Suprapubic skin (tissue), 3 donors: ENCODE measurements at regions not wholly inside any gene's neighbourhood (a gene's known extent, or its start where the extent isn't known, plus 50 kb on each side); places are given as distances from the start of the nearest gene placed in this dataset.

ENCODE experiments used
- POLR2A ChIP-seq, 2 donors: fragments of 450-650 bp; IDR thresholded peaks; one replicate each; pipeline ENCODE4 v1.6.1; 2017; ENCODE audit warnings: antibody characterized with exemption in 2 of 2, mild to moderate bottlenecking in 2 of 2, moderate library complexity in 2 of 2
- TF ChIP-seq, protein P1 (sequence below), 2 donors: fragments of 200-600 bp in 1 of 2; fragments of 450-650 bp in 1 of 2; sonication (generic) in 1 of 2; IDR thresholded peaks; one replicate each; pipeline ENCODE4 v1.5.1; 2016 to 2019; ENCODE audit warnings: antibody characterized with exemption in 2 of 2, mild to moderate bottlenecking in 1 of 2, moderate library complexity in 1 of 2

DNA sequence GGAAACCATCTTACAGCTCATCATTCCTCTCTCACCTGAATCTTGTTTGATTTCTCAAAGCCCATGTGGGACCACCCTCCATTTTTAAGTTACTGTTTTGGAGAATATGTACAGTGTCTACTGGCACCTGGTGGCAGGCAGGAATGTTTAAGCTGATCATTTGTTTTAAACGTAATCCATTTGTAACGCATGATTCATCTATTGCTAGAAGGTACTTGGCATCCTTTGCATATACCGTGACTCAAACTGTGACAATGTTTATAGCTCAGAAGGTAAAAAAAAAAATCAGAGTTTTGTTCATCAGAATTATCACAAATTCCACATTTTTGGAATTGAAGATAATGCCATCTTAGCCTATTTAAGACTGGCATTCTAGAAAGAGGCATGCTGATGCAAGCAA lies 1007.5 kb upstream of the EEF2KMT start:
- TF ChIP-seq, protein P1, sequence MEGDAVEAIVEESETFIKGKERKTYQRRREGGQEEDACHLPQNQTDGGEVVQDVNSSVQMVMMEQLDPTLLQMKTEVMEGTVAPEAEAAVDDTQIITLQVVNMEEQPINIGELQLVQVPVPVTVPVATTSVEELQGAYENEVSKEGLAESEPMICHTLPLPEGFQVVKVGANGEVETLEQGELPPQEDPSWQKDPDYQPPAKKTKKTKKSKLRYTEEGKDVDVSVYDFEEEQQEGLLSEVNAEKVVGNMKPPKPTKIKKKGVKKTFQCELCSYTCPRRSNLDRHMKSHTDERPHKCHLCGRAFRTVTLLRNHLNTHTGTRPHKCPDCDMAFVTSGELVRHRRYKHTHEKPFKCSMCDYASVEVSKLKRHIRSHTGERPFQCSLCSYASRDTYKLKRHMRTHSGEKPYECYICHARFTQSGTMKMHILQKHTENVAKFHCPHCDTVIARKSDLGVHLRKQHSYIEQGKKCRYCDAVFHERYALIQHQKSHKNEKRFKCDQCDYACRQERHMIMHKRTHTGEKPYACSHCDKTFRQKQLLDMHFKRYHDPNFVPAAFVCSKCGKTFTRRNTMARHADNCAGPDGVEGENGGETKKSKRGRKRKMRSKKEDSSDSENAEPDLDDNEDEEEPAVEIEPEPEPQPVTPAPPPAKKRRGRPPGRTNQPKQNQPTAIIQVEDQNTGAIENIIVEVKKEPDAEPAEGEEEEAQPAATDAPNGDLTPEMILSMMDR (IDR thresholded peaks at IDR 0.05): no peak
- TF ChIP-seq POLR2A (IDR thresholded peaks at IDR 0.05): no peak
